D721Med (cell line): ENCODE measurements at regions not wholly inside any gene's neighbourhood (a gene's known extent, or its start where the extent isn't known, plus 50 kb on each side); places are given as distances from the start of the nearest gene placed in this dataset.

Source experiments
- DNase-seq: peaks from one replicate; pipeline ENCODE4 v3.0.0; 2011; ENCODE audit warnings: low spot score; ENCODE audit not compliant: insufficient read length
- FAIRE-seq: peaks from 2 replicates; lab custom pipeline; 2011; peaks lifted over from hg19 to GRCh38; lab: Jason Lieb, UNC
- TF ChIP-seq, protein P1 (sequence below): IDR thresholded peaks from 2 replicates; pipeline ENCODE4 v1.5.1; 2012; ENCODE audit warnings: mild to moderate bottlenecking, control low read depth; ENCODE audit not compliant: insufficient read depth; ENCODE audit errors: missing control alignments

DNA sequence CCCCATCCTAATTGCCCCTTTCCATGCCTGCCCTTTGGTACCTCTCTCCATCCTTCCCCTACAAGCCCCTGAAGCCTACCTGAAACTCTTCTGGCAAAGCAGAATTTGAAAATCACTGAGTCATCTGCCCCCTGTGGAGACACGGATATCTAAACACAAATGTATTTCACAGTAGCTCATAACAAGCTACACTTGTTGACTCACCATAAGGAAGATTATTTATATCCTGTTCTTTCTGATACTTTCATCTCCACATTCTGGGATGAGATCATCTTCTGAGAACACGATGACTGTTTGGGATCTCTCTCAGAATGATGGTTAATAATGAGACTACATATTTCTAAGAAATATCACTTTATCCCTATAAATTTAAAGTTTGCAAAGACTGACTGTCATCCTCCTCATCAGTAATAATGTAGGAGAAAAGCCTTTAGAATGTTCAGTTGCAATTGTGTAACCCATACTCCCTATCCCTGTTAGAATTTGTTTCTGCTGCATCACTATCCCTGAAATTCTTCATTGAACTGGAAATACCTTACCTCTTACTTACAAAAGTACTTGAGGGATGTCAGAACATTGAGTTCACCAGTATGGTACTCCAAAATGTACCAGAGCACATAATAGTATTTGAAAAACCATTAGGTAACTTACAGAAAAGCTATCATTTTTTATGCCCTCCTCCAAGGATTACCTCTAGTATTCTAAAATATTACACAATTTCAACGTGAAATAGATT is 116.1 kb upstream of the IL12A start:
- TF ChIP-seq, protein P1, sequence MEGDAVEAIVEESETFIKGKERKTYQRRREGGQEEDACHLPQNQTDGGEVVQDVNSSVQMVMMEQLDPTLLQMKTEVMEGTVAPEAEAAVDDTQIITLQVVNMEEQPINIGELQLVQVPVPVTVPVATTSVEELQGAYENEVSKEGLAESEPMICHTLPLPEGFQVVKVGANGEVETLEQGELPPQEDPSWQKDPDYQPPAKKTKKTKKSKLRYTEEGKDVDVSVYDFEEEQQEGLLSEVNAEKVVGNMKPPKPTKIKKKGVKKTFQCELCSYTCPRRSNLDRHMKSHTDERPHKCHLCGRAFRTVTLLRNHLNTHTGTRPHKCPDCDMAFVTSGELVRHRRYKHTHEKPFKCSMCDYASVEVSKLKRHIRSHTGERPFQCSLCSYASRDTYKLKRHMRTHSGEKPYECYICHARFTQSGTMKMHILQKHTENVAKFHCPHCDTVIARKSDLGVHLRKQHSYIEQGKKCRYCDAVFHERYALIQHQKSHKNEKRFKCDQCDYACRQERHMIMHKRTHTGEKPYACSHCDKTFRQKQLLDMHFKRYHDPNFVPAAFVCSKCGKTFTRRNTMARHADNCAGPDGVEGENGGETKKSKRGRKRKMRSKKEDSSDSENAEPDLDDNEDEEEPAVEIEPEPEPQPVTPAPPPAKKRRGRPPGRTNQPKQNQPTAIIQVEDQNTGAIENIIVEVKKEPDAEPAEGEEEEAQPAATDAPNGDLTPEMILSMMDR, result no peak
- FAIRE-seq (no peak), DNase-seq (no peak)

DNA sequence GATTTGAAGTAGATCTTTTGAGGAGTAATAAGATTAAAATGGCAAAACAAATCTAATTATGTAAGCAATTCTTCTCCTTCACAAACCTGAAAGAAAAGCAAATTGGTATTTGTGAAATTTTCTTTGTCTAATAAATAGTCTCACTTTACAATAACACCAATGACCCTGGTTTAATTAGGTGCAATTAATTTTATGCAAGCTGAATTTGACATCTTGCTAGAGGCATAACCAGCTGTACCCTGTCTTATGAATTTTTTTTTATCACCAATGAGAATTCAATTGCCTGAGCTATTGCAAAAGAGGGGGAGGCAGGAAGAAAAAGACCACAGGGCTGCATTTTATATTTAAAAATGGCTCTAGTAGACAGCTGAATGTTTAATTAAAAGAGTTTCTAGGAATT is 113.5 kb upstream of the IL12A start:
- TF ChIP-seq, protein P1, result no peak
- FAIRE-seq (no peak), DNase-seq (no peak)

DNA sequence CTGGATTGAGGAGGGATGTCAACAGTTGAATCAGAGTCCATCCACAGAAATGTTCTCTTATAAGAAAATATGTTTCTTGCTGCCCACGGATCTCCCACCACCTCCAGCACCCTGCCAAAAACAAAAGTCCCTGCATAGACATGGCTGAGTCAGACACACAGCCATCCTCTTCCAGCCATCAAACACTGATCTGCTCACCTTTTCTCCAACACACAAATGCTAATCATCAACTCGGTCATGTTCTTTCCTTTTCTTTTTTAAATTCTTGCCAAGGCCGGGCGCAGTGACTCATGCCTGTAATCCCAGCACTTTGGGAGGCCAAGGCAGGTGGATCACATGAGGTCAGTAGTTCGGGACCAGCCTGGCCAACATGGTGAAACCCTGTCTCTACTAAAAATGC is 110.7 kb upstream of the IL12A start:
- DNase-seq (no peak), FAIRE-seq (no peak)
- TF ChIP-seq, protein P1, result no peak

DNA sequence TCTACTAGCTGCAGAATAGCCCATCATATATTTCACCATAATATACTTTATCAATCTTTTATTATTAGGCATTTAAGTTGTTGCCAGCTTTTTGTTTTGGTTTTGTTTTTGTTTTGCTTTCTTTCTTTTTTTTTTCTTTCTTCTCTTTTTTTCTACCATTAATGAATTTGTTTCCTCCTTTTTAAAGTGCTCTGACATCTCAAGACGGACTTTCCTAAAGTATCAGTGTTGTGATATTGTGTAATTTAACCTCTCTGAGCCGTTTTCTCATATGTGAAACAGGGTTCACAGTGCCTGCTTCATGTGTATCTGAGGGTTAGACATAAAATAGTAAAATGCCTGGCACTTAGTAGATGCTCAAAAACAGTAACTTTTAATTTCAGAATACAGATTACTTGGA is 109.5 kb upstream of the IL12A start:
- DNase-seq (no peak), FAIRE-seq (no peak)
- TF ChIP-seq, protein P1, result no peak

DNA sequence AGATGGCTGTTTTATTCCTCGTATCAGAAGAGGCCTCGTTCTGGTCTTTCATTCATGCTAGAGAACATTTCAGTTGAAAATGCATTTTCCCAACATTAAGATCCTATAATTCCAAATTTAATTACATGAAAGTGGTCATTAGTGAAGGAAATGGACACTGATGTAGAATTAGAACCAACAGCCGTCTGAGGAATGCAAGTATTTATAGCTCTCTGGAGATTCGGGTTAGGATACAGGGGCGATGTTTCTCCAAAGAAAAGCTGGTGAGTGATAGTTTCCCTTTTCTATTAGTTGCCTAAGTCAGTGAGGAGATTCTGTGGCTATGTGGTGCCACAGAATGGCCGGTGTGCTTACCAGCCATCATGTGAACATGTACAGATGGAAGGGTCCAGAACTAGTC is 109.0 kb upstream of the IL12A start:
- TF ChIP-seq, protein P1, result no peak
- DNase-seq (no peak), FAIRE-seq (no peak)

DNA sequence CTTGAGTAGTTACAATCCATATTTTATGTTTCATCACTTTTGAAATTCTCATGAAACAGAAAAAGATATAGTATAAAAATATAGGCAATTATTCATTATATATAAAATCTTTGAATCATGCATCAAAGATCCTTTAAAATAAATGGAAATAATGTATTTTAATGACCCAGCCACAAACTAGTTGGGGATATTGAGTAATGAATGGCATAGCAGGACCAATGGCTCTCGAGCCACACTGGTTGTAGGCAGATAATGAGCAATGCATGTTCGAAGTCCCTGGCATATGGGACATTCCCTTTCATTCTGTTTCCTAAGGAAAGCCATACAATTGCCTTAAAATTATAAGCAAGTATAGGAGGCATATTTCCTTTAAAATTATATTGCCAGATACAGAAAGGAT is 107.4 kb upstream of the IL12A start:
- TF ChIP-seq, protein P1, result no peak
- FAIRE-seq (no peak), DNase-seq (no peak)

DNA sequence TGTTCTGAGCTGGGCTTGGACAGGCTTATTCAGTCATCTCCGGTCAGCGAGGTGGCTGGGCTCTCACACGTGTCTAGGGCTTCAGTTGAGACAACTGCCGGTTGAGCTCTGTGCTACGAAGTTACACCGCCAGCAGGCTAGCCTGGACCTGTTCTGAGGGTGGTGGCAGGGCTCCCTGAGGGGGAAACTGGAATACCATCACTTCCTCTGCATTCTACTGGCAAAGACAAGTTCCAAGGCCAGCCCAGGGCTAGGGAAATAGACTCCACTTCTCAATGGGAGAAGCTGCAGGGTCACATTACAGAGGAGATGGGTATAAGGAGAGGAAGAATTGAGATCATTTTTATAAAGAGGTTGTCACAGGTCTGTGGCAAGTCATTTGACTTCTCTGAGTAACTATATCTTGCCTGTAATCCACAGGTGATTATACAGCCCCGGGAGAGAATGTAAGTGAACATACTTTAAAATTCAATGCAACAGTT is 106.8 kb upstream of the IL12A start:
- no peak for DNase-seq
- TF ChIP-seq, protein P1, result no peak
- no peak for FAIRE-seq
